PC-3 (cell line): ENCODE measurements at regions not wholly inside any gene's neighbourhood (a gene's known extent, or its start where the extent isn't known, plus 50 kb on each side); places are given as distances from the start of the nearest gene placed in this dataset.

Experiments
- ATAC-seq: fragments of 200-7000 bp; cut with Tn5 transposase; 2 replicates; pipeline ENCODE4 v1.9.1; 2020; ENCODE audit warnings: mild to moderate bottlenecking, moderate library complexity
- BruUV-seq: library from RNA; stranded (reverse); fragments of 400-500 nt; replicated peaks from 2 replicates; lab custom pipeline; 2021; lab: Mats Ljungman, UMichigan
- CTCF ChIA-PET: fragments of 300-600 bp; sonication (Branson Sonifier 250); formaldehyde crosslinking; loops from one replicate; lab custom pipeline; 2022; ENCODE audit warnings: antibody characterized with exemption; lab: Charles Lee
- POLR2A ChIA-PET: fragments of 300-600 bp; sonication (Branson Sonifier 250); formaldehyde crosslinking; loops from one replicate; lab custom pipeline; 2022; ENCODE audit warnings: antibody characterized with exemption; ENCODE audit not compliant: unreplicated experiment; lab: Charles Lee
- DNase-seq: peaks from one replicate; pipeline ENCODE4 v3.0.0-alpha.2; 2015
- H2AFZ ChIP-seq: fragments of 300-600 bp; sonication (generic); 2 replicates; pipeline ENCODE4 v1.6.0; 2016; ENCODE audit warnings: antibody characterized with exemption, low read length
- H3F3A ChIP-seq: fragments of 300-600 bp; sonication (generic); one replicate; pipeline ENCODE4 v1.6.0; 2017; ENCODE audit warnings: antibody characterized with exemption, low read length, control low read depth, mild to moderate bottlenecking; ENCODE audit not compliant: unreplicated experiment
- H3K27ac ChIP-seq: fragments of 300-600 bp; sonication (generic); 2 replicates; pipeline ENCODE4 v1.5.1; 2016; ENCODE audit warnings: mild to moderate bottlenecking, low read length
- H3K27me3 ChIP-seq: fragments of 300-600 bp; sonication (generic); 2 replicates; pipeline ENCODE4 v1.6.1; 2016; ENCODE audit warnings: low read length, mixed read lengths
- H3K36me3 ChIP-seq: fragments of 300-600 bp; sonication (generic); 2 replicates; pipeline ENCODE4 v1.6.1; 2016; ENCODE audit warnings: low read depth, mixed run types, low read length, mixed read lengths
- H3K4me1 ChIP-seq: fragments of 300-600 bp; sonication (generic); 2 replicates; pipeline ENCODE4 v1.5.1; 2016; ENCODE audit warnings: low read length; ENCODE audit not compliant: insufficient read depth
- H3K4me2 ChIP-seq: fragments of 300-600 bp; sonication (generic); 2 replicates; pipeline ENCODE4 v1.6.0; 2016; ENCODE audit warnings: low read length
- H3K4me3 ChIP-seq: fragments of 300-600 bp; sonication (generic); 2 replicates; pipeline ENCODE4 v1.5.1; 2016; ENCODE audit warnings: mild to moderate bottlenecking, low read length, mixed read lengths
- H3K79me2 ChIP-seq: fragments of 300-600 bp; sonication (generic); 2 replicates; pipeline ENCODE4 v1.6.1; 2017; ENCODE audit warnings: low read length, mixed read lengths
- H3K9ac ChIP-seq: fragments of 300-600 bp; sonication (generic); 2 replicates; pipeline ENCODE4 v1.6.0; 2016; ENCODE audit warnings: mild to moderate bottlenecking, low read length
- H3K9me2 ChIP-seq: fragments of 300-600 bp; sonication (generic); replicated peaks from 2 replicates; pipeline ENCODE4 v1.6.1; 2016; ENCODE audit warnings: mixed run types, low read length, mixed read lengths
- H3K9me3 ChIP-seq: fragments of 300-600 bp; sonication (generic); 2 replicates; pipeline ENCODE4 v1.6.1; 2016; ENCODE audit warnings: low read length, mixed read lengths
- H4K20me1 ChIP-seq: fragments of 300-600 bp; sonication (generic); 2 replicates; pipeline ENCODE4 v1.6.1; 2016; ENCODE audit warnings: low read length, mixed read lengths
- EZH2 ChIP-seq: fragments of 300-600 bp; sonication (generic); IDR thresholded peaks from one replicate; pipeline ENCODE4 v1.6.1; 2017; ENCODE audit warnings: antibody characterized with exemption, mild to moderate bottlenecking, low read length; ENCODE audit not compliant: unreplicated experiment
- EZH2phosphoT487 ChIP-seq: fragments of 300-600 bp; sonication (generic); IDR thresholded peaks from 2 replicates; pipeline ENCODE4 v1.6.1; 2018; ENCODE audit warnings: mild to moderate bottlenecking, antibody characterized with exemption, low read length, borderline replicate concordance
- intact Hi-C: fragments of 100-400 bp; cut with micrococcal nuclease; formaldehyde crosslinking; loops from 2 replicates; pipeline ENCODE4 v1.9.0; 2023
- TF ChIP-seq, protein P1 (sequence below): fragments of 300-600 bp; sonication (generic); conservative IDR thresholded peaks from 2 replicates; pipeline ENCODE4 v1.5.1; 2017; ENCODE audit warnings: antibody characterized with exemption, low read depth, mild to moderate bottlenecking, low read length

DNA sequence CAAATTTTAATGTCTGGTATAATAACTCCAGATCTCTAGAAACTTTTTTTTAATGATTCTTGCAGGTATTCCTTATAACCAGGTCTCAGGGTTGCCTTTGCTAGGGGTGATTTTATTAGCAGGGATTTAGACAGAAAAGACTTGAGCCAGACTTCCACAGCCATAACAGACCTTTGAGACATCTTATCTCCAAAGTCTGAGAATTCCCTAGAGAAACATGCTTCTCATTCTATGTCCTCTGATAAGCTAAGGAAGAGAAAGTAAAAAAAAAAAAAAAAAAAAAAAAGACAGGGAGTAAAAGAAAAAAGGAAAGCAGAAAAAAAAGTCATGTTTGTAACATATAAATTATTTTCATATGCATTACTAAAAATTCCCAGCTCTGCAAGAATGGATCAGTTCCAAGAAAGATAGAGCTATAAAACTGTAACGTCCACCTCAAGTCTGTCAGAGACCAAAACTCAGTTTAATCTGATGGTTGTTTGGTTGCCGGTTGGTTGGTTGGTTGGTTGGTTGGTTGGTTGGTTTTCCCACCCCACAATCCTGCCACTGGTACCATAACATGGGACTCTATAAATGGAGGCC lies 153.8 kb downstream of the COL6A3 start:
- H3K4me2 ChIP-seq, result no peak overlapping the region
- DNase-seq (no peak), ATAC-seq (no peak)
- no peak overlapping the region for H3K9ac ChIP-seq
- CTCF ChIA-PET, result interaction anchor here (0.6 kb wide), 1 partner anchor 33 kb away, joined by 10 read pairs; no protein-coding TSS in a partner anchor
- H3F3A ChIP-seq, result peaks cover 6% of the 10 kb centered on the region
- no peak overlapping the region for H3K4me3 ChIP-seq
- H3K27me3 ChIP-seq, result no peaks in the 10 kb centered on the region
- no peaks in the 10 kb centered on the region for H3K9me2 ChIP-seq
- H4K20me1 ChIP-seq, result no peaks in the 10 kb centered on the region
- intact Hi-C loops, result no loop called here
- TF ChIP-seq EZH2 (no peak), EZH2phosphoT487 (no peak)
- TF ChIP-seq, protein P1, sequence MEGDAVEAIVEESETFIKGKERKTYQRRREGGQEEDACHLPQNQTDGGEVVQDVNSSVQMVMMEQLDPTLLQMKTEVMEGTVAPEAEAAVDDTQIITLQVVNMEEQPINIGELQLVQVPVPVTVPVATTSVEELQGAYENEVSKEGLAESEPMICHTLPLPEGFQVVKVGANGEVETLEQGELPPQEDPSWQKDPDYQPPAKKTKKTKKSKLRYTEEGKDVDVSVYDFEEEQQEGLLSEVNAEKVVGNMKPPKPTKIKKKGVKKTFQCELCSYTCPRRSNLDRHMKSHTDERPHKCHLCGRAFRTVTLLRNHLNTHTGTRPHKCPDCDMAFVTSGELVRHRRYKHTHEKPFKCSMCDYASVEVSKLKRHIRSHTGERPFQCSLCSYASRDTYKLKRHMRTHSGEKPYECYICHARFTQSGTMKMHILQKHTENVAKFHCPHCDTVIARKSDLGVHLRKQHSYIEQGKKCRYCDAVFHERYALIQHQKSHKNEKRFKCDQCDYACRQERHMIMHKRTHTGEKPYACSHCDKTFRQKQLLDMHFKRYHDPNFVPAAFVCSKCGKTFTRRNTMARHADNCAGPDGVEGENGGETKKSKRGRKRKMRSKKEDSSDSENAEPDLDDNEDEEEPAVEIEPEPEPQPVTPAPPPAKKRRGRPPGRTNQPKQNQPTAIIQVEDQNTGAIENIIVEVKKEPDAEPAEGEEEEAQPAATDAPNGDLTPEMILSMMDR, result no peak
- no peaks in the 10 kb centered on the region for H3K9me3 ChIP-seq
- POLR2A ChIA-PET, result no interaction called here
- H2AFZ ChIP-seq, result no peak overlapping the region
- no peak overlapping the region for H3K27ac ChIP-seq
- no peaks in the 10 kb centered on the region for H3K79me2 ChIP-seq
- no peaks in the 10 kb centered on the region for H3K36me3 ChIP-seq
- H3K4me1 ChIP-seq, result peaks cover 52% of the 10 kb centered on the region
- BruUV-seq, result no TSS peak

DNA sequence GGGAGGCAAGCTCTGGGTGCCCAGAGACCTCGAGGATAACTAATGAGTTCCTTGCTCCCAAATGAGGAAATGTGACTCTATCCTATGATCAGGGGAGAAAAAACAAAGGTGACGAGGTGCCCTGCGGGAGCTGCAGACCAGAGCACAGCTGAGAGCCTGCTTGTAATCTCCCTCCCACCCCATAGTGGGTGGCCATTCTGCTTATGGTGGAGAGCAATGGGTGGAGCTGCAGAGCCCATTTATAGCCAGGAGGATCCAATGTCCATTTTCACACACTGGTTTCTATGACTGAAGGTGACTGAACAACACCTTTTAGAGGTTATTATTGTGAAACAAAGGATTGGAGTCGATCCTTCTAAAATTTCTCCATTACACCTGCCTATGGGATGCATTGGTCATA lies 153.3 kb downstream of the COL6A3 start:
- H3F3A ChIP-seq, result peaks cover 6% of the 10 kb centered on the region
- H3K4me1 ChIP-seq, result peaks cover 49% of the 10 kb centered on the region
- TF ChIP-seq EZH2 (no peak), EZH2phosphoT487 (no peak)
- TF ChIP-seq, protein P1, result no peak
- H3K27ac ChIP-seq, result no peak overlapping the region
- no TSS peak for BruUV-seq
- no peaks in the 10 kb centered on the region for H3K9me3 ChIP-seq
- intact Hi-C loops, result no loop called here
- no peak overlapping the region for H3K4me3 ChIP-seq
- H3K9ac ChIP-seq, result no peak overlapping the region
- no peaks in the 10 kb centered on the region for H3K9me2 ChIP-seq
- H2AFZ ChIP-seq, result no peak overlapping the region
- POLR2A ChIA-PET, result no interaction called here
- no peaks in the 10 kb centered on the region for H4K20me1 ChIP-seq
- no peaks in the 10 kb centered on the region for H3K36me3 ChIP-seq
- no peak for ATAC-seq
- no peak for DNase-seq
- CTCF ChIA-PET, result no interaction called here
- H3K4me2 ChIP-seq, result no peak overlapping the region
- no peaks in the 10 kb centered on the region for H3K79me2 ChIP-seq
- no peaks in the 10 kb centered on the region for H3K27me3 ChIP-seq

DNA sequence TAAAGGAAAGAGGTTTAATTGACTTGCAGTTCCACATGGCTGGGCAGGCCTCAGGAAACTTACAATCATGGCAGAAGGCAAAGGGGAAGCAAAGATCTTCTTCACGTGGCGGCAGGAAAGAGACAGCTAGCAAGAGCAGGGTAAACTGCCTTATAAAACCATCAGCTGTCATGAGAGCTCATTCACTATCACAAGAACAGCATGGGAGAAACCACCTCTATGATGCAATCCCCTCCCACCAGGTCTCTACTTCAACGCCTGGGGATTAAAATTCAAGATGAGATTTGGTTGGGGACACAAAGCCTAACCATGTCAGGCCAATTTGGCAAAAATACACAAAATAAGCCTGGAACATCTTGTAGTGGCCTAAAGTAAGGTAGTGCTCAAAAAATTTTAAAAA lies 152.6 kb downstream of the COL6A3 start:
- intact Hi-C loops, result no loop called here
- no peaks in the 10 kb centered on the region for H3K79me2 ChIP-seq
- ChIA-PET POLR2A (no interaction called here), CTCF (no interaction called here)
- H3K27ac ChIP-seq, result no peak overlapping the region
- H3K9ac ChIP-seq, result no peak overlapping the region
- H3K4me2 ChIP-seq, result no peak overlapping the region
- no peak for DNase-seq
- H2AFZ ChIP-seq, result no peak overlapping the region
- H3K27me3 ChIP-seq, result no peaks in the 10 kb centered on the region
- no peak for ATAC-seq
- BruUV-seq, result no TSS peak
- no peaks in the 10 kb centered on the region for H4K20me1 ChIP-seq
- peaks cover 43% of the 10 kb centered on the region for H3K4me1 ChIP-seq
- TF ChIP-seq EZH2phosphoT487 (no peak), EZH2 (no peak)
- TF ChIP-seq, protein P1, result no peak
- no peaks in the 10 kb centered on the region for H3K9me2 ChIP-seq
- no peaks in the 10 kb centered on the region for H3K9me3 ChIP-seq
- no peaks in the 10 kb centered on the region for H3K36me3 ChIP-seq
- H3F3A ChIP-seq, result peaks cover 6% of the 10 kb centered on the region
- no peak overlapping the region for H3K4me3 ChIP-seq
